OCI-LY1 (cell line): ENCODE measurements at regions not wholly inside any gene's neighbourhood (a gene's known extent, or its start where the extent isn't known, plus 50 kb on each side); places are given as distances from the start of the nearest gene placed in this dataset.
"Not testable (repeated sequence)": the region's sequence is repeated elsewhere in the genome, so short reads cannot be mapped to it uniquely, and the experiment has no call there.

ENCODE experiments used
- H2AFZ ChIP-seq: fragments of 200-600 bp; sonication (generic), shearing (Covaris generic); 2 replicates; pipeline ENCODE4 v1.6.0; 2014; ENCODE audit warnings: antibody characterized with exemption, mild to moderate bottlenecking, low read length
- H3F3A ChIP-seq: fragments of 200-600 bp; sonication (generic), shearing (Covaris generic); 2 replicates; pipeline ENCODE4 v1.6.0; 2014; ENCODE audit warnings: mild to moderate bottlenecking, antibody characterized with exemption, low read length, moderate library complexity; ENCODE audit not compliant: insufficient read depth
- H3K27ac ChIP-seq: fragments of 200-600 bp; sonication (generic); 2 replicates; pipeline ENCODE4 v1.5.1; 2014; ENCODE audit warnings: low read length, mixed run types, mild to moderate bottlenecking, low read depth; ENCODE audit not compliant: poor library complexity, severe bottlenecking
- H3K27me3 ChIP-seq: fragments of 200-600 bp; sonication (generic); 2 replicates; pipeline ENCODE4 v1.6.0; 2014; ENCODE audit warnings: antibody characterized with exemption, mild to moderate bottlenecking, low read length, moderate library complexity; ENCODE audit not compliant: insufficient read depth
- H3K36me3 ChIP-seq: fragments of 200-600 bp; sonication (generic); 2 replicates; pipeline ENCODE4 v1.6.1; 2014; ENCODE audit warnings: mild to moderate bottlenecking, antibody characterized with exemption, low read length, moderate library complexity, mixed read lengths; ENCODE audit not compliant: insufficient read depth
- H3K4me1 ChIP-seq: fragments of 200-600 bp; sonication (generic); 2 replicates; pipeline ENCODE4 v1.5.1; 2014; ENCODE audit warnings: mild to moderate bottlenecking, low read length, moderate library complexity; ENCODE audit not compliant: insufficient read depth, severe bottlenecking
- H3K4me2 ChIP-seq: fragments of 200-600 bp; sonication (generic), shearing (Covaris generic); 2 replicates; pipeline ENCODE4 v1.6.1; 2014; ENCODE audit warnings: low read length
- H3K4me3 ChIP-seq: fragments of 200-600 bp; sonication (generic); 2 replicates; pipeline ENCODE4 v1.5.1; 2014; ENCODE audit warnings: low read length, low read depth, mild to moderate bottlenecking, mixed read lengths; ENCODE audit not compliant: poor library complexity, severe bottlenecking
- H3K79me2 ChIP-seq: fragments of 200-600 bp; shearing (Covaris generic); 2 replicates; pipeline ENCODE4 v1.6.1; 2016; ENCODE audit warnings: mixed run types, low read length, mixed read lengths; ENCODE audit not compliant: insufficient read depth
- H3K9ac ChIP-seq: fragments of 200-600 bp; sonication (generic), shearing (Covaris generic); 2 replicates; pipeline ENCODE4 v1.6.1; 2014; ENCODE audit warnings: mild to moderate bottlenecking, low read length, mixed read lengths
- H3K9me2 ChIP-seq: fragments of 200-600 bp; sonication (generic), shearing (Covaris generic); 2 replicates; pipeline ENCODE4 v1.6.1; 2014; ENCODE audit warnings: low read depth, mild to moderate bottlenecking, low read length, mixed read lengths
- H3K9me3 ChIP-seq: fragments of 200-600 bp; shearing (Covaris generic); 2 replicates; pipeline ENCODE4 v1.6.1; 2014; ENCODE audit warnings: low read length, mixed read lengths
- H4K20me1 ChIP-seq: fragments of 200-600 bp; sonication (generic), shearing (Covaris generic); 2 replicates; pipeline ENCODE4 v1.6.0; 2016; ENCODE audit warnings: mild to moderate bottlenecking, low read length; ENCODE audit not compliant: insufficient read depth

GRCh38 chr2:111264956-111265355 lies 144.2 kb downstream of the BCL2L11 start:
- not testable (repeated sequence) for H3K9me3 ChIP-seq, H3K4me2 ChIP-seq, H3K9ac ChIP-seq, H3K9me2 ChIP-seq, H3K27ac ChIP-seq, H3F3A ChIP-seq, H2AFZ ChIP-seq, H3K27me3 ChIP-seq, H4K20me1 ChIP-seq, H3K79me2 ChIP-seq, H3K36me3 ChIP-seq, H3K4me1 ChIP-seq, H3K4me3 ChIP-seq

DNA sequence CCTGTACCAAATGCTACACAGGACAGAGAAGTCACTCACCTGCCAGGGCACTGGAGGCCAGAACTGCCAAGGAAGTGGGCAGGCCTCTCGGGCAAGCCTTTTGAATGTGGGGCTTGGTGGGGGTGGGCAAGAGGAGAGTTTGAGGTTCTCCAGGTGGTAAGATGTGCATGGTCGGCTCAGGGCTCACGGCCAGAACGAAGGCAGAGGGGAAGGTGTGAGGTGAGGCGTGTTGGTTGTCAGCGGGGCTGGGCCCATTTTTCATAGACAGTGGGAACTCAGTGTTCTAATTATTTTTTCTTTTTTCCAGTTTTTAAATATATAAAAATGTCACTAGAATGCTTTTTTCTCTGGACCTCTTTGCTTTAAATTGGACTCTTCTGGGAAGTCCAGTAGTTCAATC lies 145.8 kb downstream of the BCL2L11 start:
- not testable (repeated sequence) for H3K4me3 ChIP-seq, H2AFZ ChIP-seq, H3K4me2 ChIP-seq, H4K20me1 ChIP-seq, H3K9me2 ChIP-seq, H3K27ac ChIP-seq, H3K4me1 ChIP-seq, H3K9me3 ChIP-seq, H3K79me2 ChIP-seq, H3K9ac ChIP-seq, H3K36me3 ChIP-seq, H3F3A ChIP-seq, H3K27me3 ChIP-seq

GRCh38 chr2:111267038-111267437 lies 146.3 kb downstream of the BCL2L11 start:
- H3K4me3 ChIP-seq, H3K4me2 ChIP-seq, H3F3A ChIP-seq, H3K9me2 ChIP-seq, H4K20me1 ChIP-seq, H3K4me1 ChIP-seq, H3K27ac ChIP-seq, H3K27me3 ChIP-seq, H3K9me3 ChIP-seq, H3K9ac ChIP-seq, H3K36me3 ChIP-seq, H2AFZ ChIP-seq, H3K79me2 ChIP-seq: not testable (repeated sequence)

GRCh38 chr2:111269761-111270323 lies 149.1 kb downstream of the BCL2L11 start:
- not testable (repeated sequence) for H3F3A ChIP-seq, H3K79me2 ChIP-seq, H3K27me3 ChIP-seq, H3K4me2 ChIP-seq, H3K4me3 ChIP-seq, H2AFZ ChIP-seq, H3K4me1 ChIP-seq, H3K36me3 ChIP-seq, H3K27ac ChIP-seq, H3K9ac ChIP-seq, H4K20me1 ChIP-seq, H3K9me3 ChIP-seq, H3K9me2 ChIP-seq

GRCh38 chr2:111270569-111270968 lies 149.9 kb downstream of the BCL2L11 start:
- not testable (repeated sequence) for H3K9me2 ChIP-seq, H3K4me2 ChIP-seq, H4K20me1 ChIP-seq, H3K9ac ChIP-seq, H3K27me3 ChIP-seq, H2AFZ ChIP-seq, H3F3A ChIP-seq, H3K27ac ChIP-seq, H3K9me3 ChIP-seq, H3K79me2 ChIP-seq, H3K36me3 ChIP-seq, H3K4me3 ChIP-seq
- H3K4me1 ChIP-seq, result peaks cover 14% of the 10 kb centered on the region

- H3K27ac ChIP-seq, H3K9me3 ChIP-seq, H3K27me3 ChIP-seq, H3F3A ChIP-seq, H2AFZ ChIP-seq, H3K4me3 ChIP-seq, H3K9me2 ChIP-seq, H3K36me3 ChIP-seq, H4K20me1 ChIP-seq, H3K79me2 ChIP-seq, H3K9ac ChIP-seq, H3K4me2 ChIP-seq: not testable (repeated sequence)
- peaks cover 14% of the 10 kb centered on the region for H3K4me1 ChIP-seq
Observed at GRCh38 chr2:111271647-111272304, 151.1 kb downstream of the BCL2L11 start.

DNA sequence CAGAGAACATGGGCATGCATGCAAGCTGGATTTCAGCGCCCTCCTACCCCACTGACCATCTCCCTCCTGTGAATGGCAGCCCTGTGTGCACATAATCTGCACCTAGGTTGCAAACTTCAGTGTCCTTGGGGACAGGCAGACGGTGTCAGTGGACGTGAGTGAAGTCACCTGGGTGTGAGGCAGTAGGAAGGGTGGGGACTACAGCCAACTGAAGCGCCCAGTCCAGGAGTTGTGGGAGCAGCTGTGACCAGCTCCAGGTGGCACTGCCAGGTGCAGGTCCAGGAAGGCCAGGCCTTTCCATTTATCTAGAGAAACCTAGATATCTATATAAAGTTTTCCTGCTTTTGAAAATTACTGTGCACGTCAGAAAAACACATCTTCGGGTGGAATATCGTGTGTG lies 152.3 kb downstream of the BCL2L11 start:
- not testable (repeated sequence) for H3K36me3 ChIP-seq, H3K4me2 ChIP-seq, H3K4me3 ChIP-seq, H3F3A ChIP-seq, H3K79me2 ChIP-seq, H4K20me1 ChIP-seq, H3K27ac ChIP-seq, H3K27me3 ChIP-seq, H3K9ac ChIP-seq, H3K9me2 ChIP-seq, H3K9me3 ChIP-seq, H2AFZ ChIP-seq
- H3K4me1 ChIP-seq, result peaks cover 14% of the 10 kb centered on the region
